ENCODE measurements at regions not wholly inside any gene's neighbourhood (a gene's known extent, or its start where the extent isn't known, plus 50 kb on each side); places are given as distances from the start of the nearest gene placed in this dataset.

- TF ChIP-seq EZH2 (IDR thresholded peaks at IDR 0.05; ENCODE audit: borderline replicate concordance, insufficient read depth, low read length, poor library complexity, severe bottlenecking): no peak
- no peak for TF ChIP-seq REST (IDR thresholded peaks at IDR 0.05; ENCODE audit: borderline replicate concordance)
- no peak for TF ChIP-seq MXI1 (conservative IDR thresholded peaks at IDR 0.05; ENCODE audit: poor library complexity, severe bottlenecking)
- TF ChIP-seq CTCF (IDR thresholded peaks at IDR 0.05; ENCODE audit: poor library complexity, severe bottlenecking): no peak
- TF ChIP-seq POLR2AphosphoS5 (IDR thresholded peaks at IDR 0.05): no peak
- no peak for TF ChIP-seq TAF1 (IDR thresholded peaks at IDR 0.05; ENCODE audit: low read depth)
- TF ChIP-seq SMC3 (conservative IDR thresholded peaks at IDR 0.05; ENCODE audit: poor library complexity): no peak
- TF ChIP-seq RAD21 (conservative IDR thresholded peaks at IDR 0.05): no peak
- TF ChIP-seq EP300 (conservative IDR thresholded peaks at IDR 0.05; ENCODE audit: poor library complexity, severe bottlenecking): no peak
Measured at GRCh38 chr1:228980232-228980937, 245.1 kb downstream of the RHOU start.
